ENCODE measurements at regions not wholly inside any gene's neighbourhood (a gene's known extent, or its start where the extent isn't known, plus 50 kb on each side); places are given as distances from the start of the nearest gene placed in this dataset.
"Not testable (repeated sequence)": the region's sequence is repeated elsewhere in the genome, so short reads cannot be mapped to it uniquely, and the experiment has no call there.

GRCh38 chr15:22251422-22251821 lies 171.1 kb downstream of the OR4M2 start:
- no peak overlapping the region for H3K4me3 ChIP-seq (ENCODE audit: low read depth, low read length)
- no peak for TF ChIP-seq CTCF (IDR thresholded peaks at IDR 0.05; ENCODE audit: borderline replicate concordance, insufficient read depth, low read depth, low read length)

- H3K4me3 ChIP-seq (ENCODE audit: low read depth, low read length) = not testable (repeated sequence)
These were observed 171.7 kb downstream of the OR4M2 start for GRCh38 chr15:22252047-22252446.

GRCh38 chr15:22252521-22252920 lies 172.2 kb downstream of the OR4M2 start:
- H3K4me3 ChIP-seq (ENCODE audit: low read depth, low read length) = not testable (repeated sequence)

- H3K4me3 ChIP-seq (ENCODE audit: low read depth, low read length) = not testable (repeated sequence)
These were observed 172.8 kb downstream of the OR4M2 start for GRCh38 chr15:22253002-22253675.

GRCh38 chr15:22253676-22254408 lies 173.5 kb downstream of the OR4M2 start:
- no peak overlapping the region for H3K4me3 ChIP-seq (ENCODE audit: low read depth, low read length)
- no peak for TF ChIP-seq CTCF (IDR thresholded peaks at IDR 0.05; ENCODE audit: borderline replicate concordance, insufficient read depth, low read depth, low read length)

GRCh38 chr15:22254409-22255045 lies 174.2 kb downstream of the OR4M2 start:
- H3K4me3 ChIP-seq (ENCODE audit: low read depth, low read length) = not testable (repeated sequence)

GRCh38 chr15:22255606-22256005 lies 175.3 kb downstream of the OR4M2 start:
- H3K4me3 ChIP-seq (ENCODE audit: low read depth, low read length) = not testable (repeated sequence)

- not testable (repeated sequence) for H3K4me3 ChIP-seq (ENCODE audit: low read depth, low read length)
These were observed 176.2 kb downstream of the OR4M2 start for GRCh38 chr15:22256389-22257046.

- no peak overlapping the region for H3K4me3 ChIP-seq (ENCODE audit: low read depth, low read length)
These were observed 177.0 kb downstream of the OR4M2 start for GRCh38 chr15:22257047-22258008.

More at GRCh38 chr15:22257047-22258008, 177.0 kb downstream of the OR4M2 start:
- no peak for TF ChIP-seq CTCF (IDR thresholded peaks at IDR 0.05; ENCODE audit: borderline replicate concordance, insufficient read depth, low read depth, low read length)
